Loucy (cell line): ENCODE measurements at regions not wholly inside any gene's neighbourhood (a gene's known extent, or its start where the extent isn't known, plus 50 kb on each side); places are given as distances from the start of the nearest gene placed in this dataset.

Experiments used
- H2AFZ ChIP-seq: fragments of 200-600 bp; sonication (generic); 2 replicates; pipeline ENCODE4 v1.6.0; 2016; ENCODE audit warnings: antibody characterized with exemption, mild to moderate bottlenecking, low read length, moderate library complexity
- H3F3A ChIP-seq: fragments of 200-600 bp; 2 replicates; pipeline ENCODE4 v1.6.0; 2016; ENCODE audit warnings: antibody characterized with exemption, low read depth, mild to moderate bottlenecking
- H3K27me3 ChIP-seq: fragments of 200-600 bp; sonication (generic); 2 replicates; pipeline ENCODE4 v1.6.1; 2014; ENCODE audit warnings: low read length, mild to moderate bottlenecking; ENCODE audit not compliant: insufficient read depth, poor library complexity, severe bottlenecking
- H3K36me3 ChIP-seq: fragments of 200-600 bp; sonication (generic); 2 replicates; pipeline ENCODE4 v1.6.1; 2016; ENCODE audit warnings: low read length; ENCODE audit not compliant: insufficient read depth
- H3K4me1 ChIP-seq: fragments of 200-600 bp; sonication (generic); 2 replicates; pipeline ENCODE4 v1.5.1; 2014; ENCODE audit warnings: low read length, mild to moderate bottlenecking; ENCODE audit not compliant: insufficient read depth, poor library complexity, severe bottlenecking
- H3K4me2 ChIP-seq: fragments of 200-600 bp; sonication (generic); 2 replicates; pipeline ENCODE4 v1.6.0; 2014; ENCODE audit warnings: antibody characterized with exemption, low read length, low read depth, mild to moderate bottlenecking; ENCODE audit not compliant: poor library complexity, severe bottlenecking
- H3K4me3 ChIP-seq: fragments of 200-600 bp; sonication (generic); 2 replicates; pipeline ENCODE4 v1.5.1; 2014; ENCODE audit warnings: low read length, mild to moderate bottlenecking, mixed read lengths; ENCODE audit not compliant: poor library complexity, severe bottlenecking
- H3K79me2 ChIP-seq: fragments of 200-600 bp; sonication (generic); 2 replicates; pipeline ENCODE4 v1.6.1; 2014; ENCODE audit warnings: low read length; ENCODE audit not compliant: insufficient read depth
- H3K9ac ChIP-seq: fragments of 200-600 bp; sonication (generic); 2 replicates; pipeline ENCODE4 v1.6.0; 2014; ENCODE audit warnings: mild to moderate bottlenecking, low read depth, low read length, moderate library complexity; ENCODE audit not compliant: poor library complexity, severe bottlenecking
- H3K9me2 ChIP-seq: fragments of 200-600 bp; sonication (generic); replicated peaks from 2 replicates; pipeline ENCODE4 v1.6.1; 2016; ENCODE audit warnings: low read depth, low read length, mixed read lengths
- H3K9me3 ChIP-seq: fragments of 200-600 bp; sonication (generic); 2 replicates; pipeline ENCODE4 v1.6.1; 2014; ENCODE audit warnings: mild to moderate bottlenecking, antibody characterized with exemption, low read length, low read depth; ENCODE audit not compliant: insufficient read depth
- H4K20me1 ChIP-seq: fragments of 200-600 bp; sonication (generic); 2 replicates; pipeline ENCODE4 v1.6.0; 2014; ENCODE audit warnings: antibody characterized with exemption, low read length, mild to moderate bottlenecking; ENCODE audit not compliant: insufficient read depth, poor library complexity, severe bottlenecking
- EZH2phosphoT487 ChIP-seq: fragments of 200-600 bp; IDR thresholded peaks from 2 replicates; pipeline ENCODE4 v1.6.1; 2018; ENCODE audit warnings: antibody characterized with exemption, mild to moderate bottlenecking, moderate library complexity, borderline replicate concordance
- TF ChIP-seq, protein P1 (sequence below): fragments of 200-600 bp; sonication (generic); conservative IDR thresholded peaks from 2 replicates; pipeline ENCODE4 v1.5.1; 2014; ENCODE audit warnings: mild to moderate bottlenecking, antibody characterized with exemption, low read length

- H2AFZ ChIP-seq: no peak overlapping the region
- TF ChIP-seq EZH2phosphoT487: no peak
- TF ChIP-seq, protein P1, sequence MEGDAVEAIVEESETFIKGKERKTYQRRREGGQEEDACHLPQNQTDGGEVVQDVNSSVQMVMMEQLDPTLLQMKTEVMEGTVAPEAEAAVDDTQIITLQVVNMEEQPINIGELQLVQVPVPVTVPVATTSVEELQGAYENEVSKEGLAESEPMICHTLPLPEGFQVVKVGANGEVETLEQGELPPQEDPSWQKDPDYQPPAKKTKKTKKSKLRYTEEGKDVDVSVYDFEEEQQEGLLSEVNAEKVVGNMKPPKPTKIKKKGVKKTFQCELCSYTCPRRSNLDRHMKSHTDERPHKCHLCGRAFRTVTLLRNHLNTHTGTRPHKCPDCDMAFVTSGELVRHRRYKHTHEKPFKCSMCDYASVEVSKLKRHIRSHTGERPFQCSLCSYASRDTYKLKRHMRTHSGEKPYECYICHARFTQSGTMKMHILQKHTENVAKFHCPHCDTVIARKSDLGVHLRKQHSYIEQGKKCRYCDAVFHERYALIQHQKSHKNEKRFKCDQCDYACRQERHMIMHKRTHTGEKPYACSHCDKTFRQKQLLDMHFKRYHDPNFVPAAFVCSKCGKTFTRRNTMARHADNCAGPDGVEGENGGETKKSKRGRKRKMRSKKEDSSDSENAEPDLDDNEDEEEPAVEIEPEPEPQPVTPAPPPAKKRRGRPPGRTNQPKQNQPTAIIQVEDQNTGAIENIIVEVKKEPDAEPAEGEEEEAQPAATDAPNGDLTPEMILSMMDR: no peak
- no peak overlapping the region for H3K4me3 ChIP-seq
Observed at GRCh38 chr16:26970292-26970691, 96.4 kb upstream of the C16orf82 start.

GRCh38 chr16:26976873-26977272, 89.9 kb upstream of the C16orf82 start:
- H3K4me3 ChIP-seq: no peak overlapping the region
- H2AFZ ChIP-seq: no peak overlapping the region
- no peak overlapping the region for H3K9ac ChIP-seq
- no peaks in the 10 kb centered on the region for H3K36me3 ChIP-seq
- H3K79me2 ChIP-seq: no peaks in the 10 kb centered on the region
- no peaks in the 10 kb centered on the region for H3K9me2 ChIP-seq
- no peak overlapping the region for H3K4me2 ChIP-seq
- no peaks in the 10 kb centered on the region for H3K4me1 ChIP-seq
- H3K9me3 ChIP-seq: no peaks in the 10 kb centered on the region; the same call in 1 of the 2 replicates
- no peaks in the 10 kb centered on the region for H3K27me3 ChIP-seq
- no peaks in the 10 kb centered on the region for H4K20me1 ChIP-seq
- H3F3A ChIP-seq: no peaks in the 10 kb centered on the region
- no peak for TF ChIP-seq EZH2phosphoT487
- TF ChIP-seq, protein P1: no peak

More at GRCh38 chr16:26970292-26970691, 96.4 kb upstream of the C16orf82 start:
- no peaks in the 10 kb centered on the region for H3K27me3 ChIP-seq
- H3K4me2 ChIP-seq: no peak overlapping the region
- H3K9me3 ChIP-seq: no peaks in the 10 kb centered on the region
- no peak overlapping the region for H3K9ac ChIP-seq
- no peaks in the 10 kb centered on the region for H3K79me2 ChIP-seq
- no peaks in the 10 kb centered on the region for H3K4me1 ChIP-seq
- no peaks in the 10 kb centered on the region for H4K20me1 ChIP-seq
- no peaks in the 10 kb centered on the region for H3F3A ChIP-seq
- H3K36me3 ChIP-seq: no peaks in the 10 kb centered on the region
- H3K9me2 ChIP-seq: no peaks in the 10 kb centered on the region

DNA sequence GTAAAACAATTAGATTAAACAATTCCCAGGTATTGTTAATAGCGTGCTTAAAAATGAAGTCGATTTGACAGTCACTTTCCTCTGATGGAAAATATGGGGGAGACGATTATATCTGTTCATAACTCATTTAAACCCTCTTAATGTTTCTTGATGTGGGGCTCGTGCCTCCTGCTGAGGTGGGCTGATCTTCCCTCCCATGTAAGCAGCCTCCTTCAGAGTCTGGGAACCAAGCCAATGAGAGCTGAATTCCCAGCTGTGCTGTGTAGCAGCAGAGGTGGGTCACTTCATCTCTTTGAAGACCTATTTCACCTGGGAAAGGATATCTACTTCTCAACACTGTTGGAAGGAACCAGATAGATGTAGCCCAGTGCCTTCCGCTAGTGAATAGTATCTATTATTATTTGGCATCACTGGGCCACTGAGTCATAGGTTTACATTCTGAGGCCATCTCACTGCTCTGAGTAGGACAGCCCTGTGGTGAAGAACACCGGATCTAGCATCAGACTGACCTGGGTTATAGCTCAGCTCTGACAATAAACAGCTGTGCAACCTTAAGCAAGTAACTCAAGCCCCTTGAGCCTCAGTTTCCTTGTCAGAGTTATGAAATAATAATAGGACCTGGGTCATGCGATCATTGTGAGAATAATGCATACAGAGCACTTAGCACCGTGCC, 85.3 kb upstream of the C16orf82 start:
- Histone ChIP-seq H3K4me3 (no peak overlapping the region), H3K79me2 (no peaks in the 10 kb centered on the region), H3K9me2 (no peaks in the 10 kb centered on the region), H3K4me2 (no peak overlapping the region), H2AFZ (no peak overlapping the region), H3K4me1 (no peaks in the 10 kb centered on the region), H4K20me1 (no peaks in the 10 kb centered on the region), H3K9ac (no peak overlapping the region), H3K9me3 (no peaks in the 10 kb centered on the region; the same call in 1 of the 2 replicates), H3K27me3 (no peaks in the 10 kb centered on the region), H3F3A (no peaks in the 10 kb centered on the region), H3K36me3 (no peaks in the 10 kb centered on the region)
- no peak for TF ChIP-seq EZH2phosphoT487
- TF ChIP-seq, protein P1: no peak
